ENCODE measurements at regions not wholly inside any gene's neighbourhood (a gene's known extent, or its start where the extent isn't known, plus 50 kb on each side); places are given as distances from the start of the nearest gene placed in this dataset.

DNA sequence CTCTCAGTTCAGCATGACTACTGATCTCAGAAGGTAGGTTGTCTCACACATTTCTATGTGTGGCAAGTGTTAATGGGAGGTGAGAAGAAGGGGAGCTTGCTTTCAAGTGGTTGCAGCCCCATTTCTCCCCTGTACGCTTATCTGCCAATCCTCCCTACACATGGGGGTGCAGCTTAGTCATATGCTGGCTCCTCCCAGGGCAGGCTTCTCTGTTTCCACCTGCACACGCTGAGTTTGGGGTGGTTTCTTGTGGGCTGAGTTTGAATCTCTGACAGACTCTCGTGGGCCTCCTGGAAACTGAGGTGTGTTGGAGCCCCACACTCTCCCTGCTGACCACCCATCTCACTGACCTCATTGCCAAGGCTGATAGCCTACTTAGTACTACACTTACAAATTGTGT, 435.8 kb upstream of the MTPN start:
- H4K20me1 ChIP-seq (replicated peaks in 1 of 2; ENCODE audit: control insufficient read depth in 1 of 2, insufficient read depth in 2 of 2, low read length in 2 of 2): no peaks in the 10 kb centered on the region
- H3K14ac ChIP-seq (ENCODE audit: insufficient read length): no peak overlapping the region
- CTCF ChIA-PET (ENCODE audit: partially characterized antibody): no interaction called here
- H3K79me1 ChIP-seq (ENCODE audit: low read depth, low read length): no peaks in the 10 kb centered on the region
- no peaks in the 10 kb centered on the region for H3K79me2 ChIP-seq (ENCODE audit: control insufficient read depth in 1 of 2, insufficient read depth in 2 of 2, low read length in 2 of 2)
- H3K4me1 ChIP-seq (replicated peaks in 1 of 4; ENCODE audit: control insufficient read depth in 3 of 4, insufficient read depth in 4 of 4, low read length in 3 of 4): no peaks in the 10 kb centered on the region
- H3K4me3 ChIP-seq (ENCODE audit: extremely low read depth in 1 of 4, insufficient read depth in 2 of 4, low read depth in 3 of 4, low read length in 4 of 4): no peak overlapping the region
- H2AK5ac ChIP-seq (ENCODE audit: low read depth, low read length): no peak overlapping the region
- no peaks in the 10 kb centered on the region for H3K23me2 ChIP-seq (ENCODE audit: low read depth, low read length)
- H3K4ac ChIP-seq (replicated peaks; ENCODE audit: insufficient read length, low read depth, low read length): no peak overlapping the region
- no peak overlapping the region for H2BK120ac ChIP-seq (replicated peaks; ENCODE audit: low read depth, low read length)
- no peak for DNase-seq (ENCODE audit: low read depth in 1 of 2, low spot score in 2 of 2)
- POLR2A ChIA-PET (ENCODE audit: partially characterized antibody): no interaction called here
- no peak overlapping the region for H2BK20ac ChIP-seq (ENCODE audit: low read length)
- H2AFZ ChIP-seq (ENCODE audit: low read length): no peak overlapping the region
- H4K5ac ChIP-seq (ENCODE audit: insufficient read length, low read depth, low read length): no peak overlapping the region
- H4K91ac ChIP-seq (replicated peaks; ENCODE audit: insufficient read length, low read length): no peak overlapping the region
- no peak overlapping the region for H3K23ac ChIP-seq (ENCODE audit: insufficient read length)
- no peak overlapping the region for H3K27ac ChIP-seq (ENCODE audit: low read depth, low read length)
- 94% methylated on average over 3 of the region's 3 CpGs; no CpG with 5 or more reads in 1 of the 2 experiments for WGBS, 2 experiments (ENCODE audit: extremely low coverage in 1 of 2, insufficient coverage in 1 of 2, insufficient read length in 1 of 2, insufficient replicate concordance in 2 of 2, low coverage in 1 of 2, low lambda C conversion rate in 2 of 2, missing lambda C conversion rate in 1 of 2)
- H3K36me3 ChIP-seq (ENCODE audit: control insufficient read depth in 2 of 4, insufficient read depth in 4 of 4, low read length in 3 of 4): no peaks in the 10 kb centered on the region
- no peak overlapping the region for H4K8ac ChIP-seq (ENCODE audit: extremely low read depth, insufficient read depth, low read length)
- H3K9me3 ChIP-seq (ENCODE audit: insufficient read depth in 2 of 2, low read depth in 1 of 2, low read length in 1 of 2): no peaks in the 10 kb centered on the region
- no peak overlapping the region for H3K9ac ChIP-seq (replicated peaks in 1 of 4; ENCODE audit: extremely low read depth in 1 of 4, low read depth in 3 of 4, low read length in 3 of 4)
- H2BK12ac ChIP-seq (ENCODE audit: low read depth, low read length): no peak overlapping the region
- no peak overlapping the region for H2BK15ac ChIP-seq (ENCODE audit: low read length)
- no peak overlapping the region for H3K4me2 ChIP-seq (ENCODE audit: insufficient read depth in 1 of 2, low read depth in 2 of 2, low read length in 2 of 2)
- no peak overlapping the region for H2BK5ac ChIP-seq (ENCODE audit: low read depth, low read length)
- no peaks in the 10 kb centered on the region for H3K27me3 ChIP-seq (replicated peaks in 1 of 4; ENCODE audit: control insufficient read depth in 3 of 4, extremely low read depth in 1 of 4, insufficient read depth in 3 of 4, low read length in 3 of 4)
- no peak overlapping the region for H3K56ac ChIP-seq (replicated peaks; ENCODE audit: insufficient read length, low read depth, low read length)
- no peak for FAIRE-seq
- no peak overlapping the region for H3K18ac ChIP-seq (ENCODE audit: extremely low read depth, low read length)
- no peak for TF ChIP-seq GTF2F1 (IDR thresholded peaks at IDR 0.05; ENCODE audit: borderline replicate concordance, low read depth, low read length)
- TF ChIP-seq, protein P1, sequence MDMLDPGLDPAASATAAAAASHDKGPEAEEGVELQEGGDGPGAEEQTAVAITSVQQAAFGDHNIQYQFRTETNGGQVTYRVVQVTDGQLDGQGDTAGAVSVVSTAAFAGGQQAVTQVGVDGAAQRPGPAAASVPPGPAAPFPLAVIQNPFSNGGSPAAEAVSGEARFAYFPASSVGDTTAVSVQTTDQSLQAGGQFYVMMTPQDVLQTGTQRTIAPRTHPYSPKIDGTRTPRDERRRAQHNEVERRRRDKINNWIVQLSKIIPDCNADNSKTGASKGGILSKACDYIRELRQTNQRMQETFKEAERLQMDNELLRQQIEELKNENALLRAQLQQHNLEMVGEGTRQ (IDR thresholded peaks at IDR 0.05; ENCODE audit: low read length): no peak
- TF ChIP-seq SP1 (IDR thresholded peaks at IDR 0.05; ENCODE audit: low read depth, low read length): no peak
- no peak for TF ChIP-seq RBBP5 (IDR thresholded peaks at IDR 0.05; ENCODE audit: borderline replicate concordance, low read depth, low read length)
- no peak for TF ChIP-seq TBP (IDR thresholded peaks at IDR 0.05; ENCODE audit: low read depth, low read length)
- no peak for TF ChIP-seq PHF8 (conservative IDR thresholded peaks at IDR 0.05; ENCODE audit: low read depth, low read length)
- TF ChIP-seq MAFK (IDR thresholded peaks at IDR 0.05; ENCODE audit: low read depth, low read length): no peak
- TF ChIP-seq SIN3A (conservative IDR thresholded peaks at IDR 0.05 in 1 of 2, IDR thresholded peaks at IDR 0.05 in 1 of 2; ENCODE audit: low read depth in 1 of 2, low read length in 2 of 2): no peak
- TF ChIP-seq SIX5 (IDR thresholded peaks at IDR 0.05; ENCODE audit: low read depth, low read length): no peak
- TF ChIP-seq KDM5A (IDR thresholded peaks at IDR 0.05; ENCODE audit: low read length): no peak
- no peak for TF ChIP-seq EZH2 (IDR thresholded peaks at IDR 0.05; ENCODE audit: low read depth, low read length, severe bottlenecking)
- TF ChIP-seq POU5F1 (IDR thresholded peaks at IDR 0.05; ENCODE audit: low read depth, low read length): no peak
- no peak for TF ChIP-seq TEAD4 (IDR thresholded peaks at IDR 0.05; ENCODE audit: low read depth, low read length)
- TF ChIP-seq SRF (IDR thresholded peaks at IDR 0.05; ENCODE audit: low read depth, low read length): no peak
- TF ChIP-seq CBX8 (IDR thresholded peaks at IDR 0.05; ENCODE audit: borderline replicate concordance, low read depth, low read length): no peak
